Right lobe of liver (tissue), 6 donors: ENCODE measurements at regions not wholly inside any gene's neighbourhood (a gene's known extent, or its start where the extent isn't known, plus 50 kb on each side); places are given as distances from the start of the nearest gene placed in this dataset.
A peak's percentile ranks its signal among the peaks of the same experiment; 100 is the strongest.

Source experiments
- ATAC-seq, 4 donors: fragments of 200-7000 bp; cut with Tn5 transposase; one replicate each; pipeline ENCODE4 v1.9.1; 2020; ENCODE audit warnings: mild to moderate bottlenecking in 4 of 4, moderate library complexity in 4 of 4
- DNase-seq, 3 donors: peaks; one replicate each; pipeline ENCODE4 v3.0.0-alpha.2; 2020
- H3K27ac ChIP-seq, 3 donors: fragments of 200-600 bp; one replicate each; pipeline ENCODE4 v1.8.0; 2022
- H3K27me3 ChIP-seq, 2 donors: fragments of 200-600 bp; one replicate each; pipeline ENCODE4 v1.8.0; 2022
- H3K36me3 ChIP-seq, 4 donors: fragments of 200-600 bp; sonication (generic) in 1 of 4; one replicate each; pipeline versions ENCODE4 v1.5.1 to v1.8.0; 2017 to 2022; ENCODE audit warnings: control low read depth in 1 of 4
- H3K4me1 ChIP-seq, 4 donors: fragments of 200-600 bp; sonication (generic) in 1 of 4; one replicate each; pipeline versions ENCODE4 v1.5.1 to v1.8.0; 2017 to 2022; ENCODE audit warnings: control low read depth in 1 of 4
- H3K4me3 ChIP-seq, 3 donors: fragments of 200-600 bp; one replicate each; pipeline ENCODE4 v1.8.0; 2022
- H3K9me3 ChIP-seq, 4 donors: fragments of 200-600 bp; sonication (generic) in 1 of 4; one replicate each; pipeline versions ENCODE4 v1.5.1 to v1.8.0; 2017 to 2022; ENCODE audit warnings: control low read depth in 1 of 4
- CTCF ChIP-seq, 4 donors: fragments of 200-600 bp in 3 of 4; fragments of 450-650 bp in 1 of 4; IDR thresholded peaks; one replicate each; pipeline versions ENCODE4 v1.5.1 to v1.8.0; 2016 to 2022; ENCODE audit warnings: antibody characterized with exemption in 4 of 4, mild to moderate bottlenecking in 2 of 4
- POLR2A ChIP-seq: fragments of 450-650 bp; IDR thresholded peaks from one replicate; pipeline ENCODE4 v1.6.1; 2017; ENCODE audit warnings: antibody characterized with exemption, mild to moderate bottlenecking
- WGBS: methylation state at CpG from one replicate; pipeline ENCODE4 v1.1.6; 2018; ENCODE audit warnings: low coverage, low lambda C conversion rate; ENCODE audit not compliant: insufficient coverage; ENCODE audit errors: missing lambda C conversion rate; 5-methylcytosine and 5-hydroxymethylcytosine counted together
- intact Hi-C, 2 donors: fragments of 100-400 bp; cut with DNase I; formaldehyde crosslinking; loops; one replicate each; pipeline versions ENCODE4 v1.11.2 to v1.14.1; 2022
- donor health status: DM: no; HTN: yes; CAD: no.
- donor health status: DM: no; HTN: no; CAD: no.
- donor health status: DM: no; HTN: no; CAD: no.
- donor health status: DM: no; HTN: yes; CAD: no.
- donor health status: DM: no; HTN: yes; CAD: no.

GRCh38 chr15:46676233-46677206 lies 1040.8 kb upstream of the SEMA6D start:
- no peaks in the 10 kb centered on the region for H3K27me3 ChIP-seq
- peak in 1 of 3 donors; percentile 45 for DNase-seq
- 52% methylated on average over 9 of the region's 9 CpGs for WGBS
- no peak overlapping the region for H3K27ac ChIP-seq
- intact Hi-C loops = no loop called here
- ATAC-seq = peak; percentile 57 to 99 (median 82)
- H3K36me3 ChIP-seq = no peaks in the 10 kb centered on the region
- no peak for TF ChIP-seq POLR2A
- no peak for TF ChIP-seq CTCF (IDR thresholded peaks at IDR 0.05)
- no peak overlapping the region for H3K4me3 ChIP-seq
- no peaks in the 10 kb centered on the region for H3K9me3 ChIP-seq
- no peaks in the 10 kb centered on the region for H3K4me1 ChIP-seq

GRCh38 chr15:46677491-46677890 lies 1039.8 kb upstream of the SEMA6D start:
- Histone ChIP-seq H3K4me3 (no peak overlapping the region), H3K4me1 (no peaks in the 10 kb centered on the region), H3K27me3 (no peaks in the 10 kb centered on the region), H3K36me3 (no peaks in the 10 kb centered on the region), H3K9me3 (no peaks in the 10 kb centered on the region), H3K27ac (no peak overlapping the region)
- no peak for TF ChIP-seq CTCF (IDR thresholded peaks at IDR 0.05)
- TF ChIP-seq POLR2A = no peak
- 81% methylated on average over 6 of the region's 6 CpGs for WGBS
- DNase-seq (no peak), ATAC-seq (no peak)
- intact Hi-C loops = no loop called here

- Histone ChIP-seq H3K4me3 (no peak overlapping the region), H3K36me3 (no peaks in the 10 kb centered on the region), H3K4me1 (no peaks in the 10 kb centered on the region), H3K27ac (no peak overlapping the region), H3K9me3 (no peaks in the 10 kb centered on the region), H3K27me3 (no peaks in the 10 kb centered on the region)
- no peak for ATAC-seq
- DNase-seq = no peak
- no peak for TF ChIP-seq CTCF (IDR thresholded peaks at IDR 0.05)
- TF ChIP-seq POLR2A = no peak
- whole genome bisulfite sequencing = 59% methylated on average over 1 of the region's 1 CpG
- intact Hi-C loops = no loop called here
These were observed 1035.4 kb upstream of the SEMA6D start for GRCh38 chr15:46681901-46682300.

- Histone ChIP-seq H3K27ac (no peak overlapping the region), H3K9me3 (no peaks in the 10 kb centered on the region), H3K4me1 (no peaks in the 10 kb centered on the region), H3K4me3 (no peak overlapping the region), H3K27me3 (no peaks in the 10 kb centered on the region), H3K36me3 (no peaks in the 10 kb centered on the region)
- WGBS = 64% methylated on average over 5 of the region's 5 CpGs
- no peak for ATAC-seq
- TF ChIP-seq POLR2A (no peak), CTCF (IDR thresholded peaks at IDR 0.05) (no peak)
- DNase-seq = no peak
- intact Hi-C loops = no loop called here
These were observed 1034.1 kb upstream of the SEMA6D start for GRCh38 chr15:46682969-46683791.
